OCI-LY7 (cell line): ENCODE measurements at regions not wholly inside any gene's neighbourhood (a gene's known extent, or its start where the extent isn't known, plus 50 kb on each side); places are given as distances from the start of the nearest gene placed in this dataset.

Experiments used
- EZH2phosphoT487 ChIP-seq: fragments of 200-600 bp; sonication (generic); IDR thresholded peaks from 2 replicates; pipeline ENCODE4 v1.6.1; 2018; ENCODE audit warnings: low read depth, borderline replicate concordance, mild to moderate bottlenecking, mixed run types, antibody characterized with exemption, low read length, moderate library complexity, mixed read lengths
- TF ChIP-seq, protein P1 (sequence below): fragments of 200-600 bp; sonication (generic); conservative IDR thresholded peaks from 2 replicates; pipeline ENCODE4 v1.5.1; 2014; ENCODE audit warnings: mild to moderate bottlenecking, antibody characterized with exemption, low read length, moderate library complexity, mixed read lengths

DNA sequence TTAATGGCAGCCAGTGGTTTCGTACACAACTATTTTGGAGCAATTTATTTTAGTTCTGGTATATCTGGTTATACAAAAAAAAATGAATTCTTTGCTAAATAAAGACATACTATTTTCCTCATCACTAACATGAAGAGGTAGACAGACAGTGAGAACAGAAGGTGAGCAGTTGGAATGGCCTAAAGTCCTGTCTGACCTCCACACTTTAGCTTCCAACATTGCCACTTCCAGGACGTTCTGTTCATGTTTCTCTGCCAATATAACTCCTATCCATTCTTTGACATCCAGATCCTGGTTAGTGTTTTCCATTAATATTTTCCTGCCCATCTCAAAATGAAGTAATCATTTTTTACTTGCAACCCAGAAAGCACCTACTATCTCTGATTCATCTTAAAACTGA is 112.9 kb upstream of the FRY start:
- TF ChIP-seq, protein P1, sequence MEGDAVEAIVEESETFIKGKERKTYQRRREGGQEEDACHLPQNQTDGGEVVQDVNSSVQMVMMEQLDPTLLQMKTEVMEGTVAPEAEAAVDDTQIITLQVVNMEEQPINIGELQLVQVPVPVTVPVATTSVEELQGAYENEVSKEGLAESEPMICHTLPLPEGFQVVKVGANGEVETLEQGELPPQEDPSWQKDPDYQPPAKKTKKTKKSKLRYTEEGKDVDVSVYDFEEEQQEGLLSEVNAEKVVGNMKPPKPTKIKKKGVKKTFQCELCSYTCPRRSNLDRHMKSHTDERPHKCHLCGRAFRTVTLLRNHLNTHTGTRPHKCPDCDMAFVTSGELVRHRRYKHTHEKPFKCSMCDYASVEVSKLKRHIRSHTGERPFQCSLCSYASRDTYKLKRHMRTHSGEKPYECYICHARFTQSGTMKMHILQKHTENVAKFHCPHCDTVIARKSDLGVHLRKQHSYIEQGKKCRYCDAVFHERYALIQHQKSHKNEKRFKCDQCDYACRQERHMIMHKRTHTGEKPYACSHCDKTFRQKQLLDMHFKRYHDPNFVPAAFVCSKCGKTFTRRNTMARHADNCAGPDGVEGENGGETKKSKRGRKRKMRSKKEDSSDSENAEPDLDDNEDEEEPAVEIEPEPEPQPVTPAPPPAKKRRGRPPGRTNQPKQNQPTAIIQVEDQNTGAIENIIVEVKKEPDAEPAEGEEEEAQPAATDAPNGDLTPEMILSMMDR = no peak
- no peak for TF ChIP-seq EZH2phosphoT487
